Endothelial cell of umbilical vein (primary cell): ENCODE measurements at regions not wholly inside any gene's neighbourhood (a gene's known extent, or its start where the extent isn't known, plus 50 kb on each side); places are given as distances from the start of the nearest gene placed in this dataset.

ENCODE experiments used
- BruUV-seq: library from RNA; stranded (reverse); fragments of 400-500 nt; replicated peaks from 2 replicates; lab custom pipeline; 2021; lab: Mats Ljungman, UMichigan
- CTCF ChIA-PET: fragments of 300-600, 350-600 bp; sonication (Branson Sonifier 250); formaldehyde crosslinking; loops from one replicate; lab custom pipeline; 2021; ENCODE audit warnings: antibody characterized with exemption, inconsistent platforms; lab: Charles Lee
- POLR2A ChIA-PET: fragments of 300-600, 350-600 bp; sonication (Branson Sonifier 250); formaldehyde crosslinking; loops from one replicate; lab custom pipeline; 2021; ENCODE audit warnings: antibody characterized with exemption, inconsistent platforms; lab: Charles Lee
- DNase-seq: peaks from one replicate; pipeline ENCODE4 v3.0.0-alpha.2; 2011; ENCODE audit warnings: low read depth, low spot score
- FAIRE-seq: peaks from 2 replicates; lab custom pipeline; 2011; peaks lifted over from hg19 to GRCh38; lab: Jason Lieb, UNC
- H2AFZ ChIP-seq: 2 replicates; pipeline ENCODE4 v1.6.0; 2012; ENCODE audit warnings: low read depth, low read length, control low read depth, inconsistent platforms
- H3K27ac ChIP-seq: 2 replicates; pipeline ENCODE4 v1.5.1; 2011; ENCODE audit warnings: low read depth, mild to moderate bottlenecking, control low read depth, low read length, moderate library complexity; ENCODE audit not compliant: insufficient read depth
- H3K27me3 ChIP-seq, 2 experiments: 2 replicates each; pipeline versions ENCODE4 v1.6.0 to v1.6.1; 2011; ENCODE audit warnings: low read length in 2 of 2, mixed read lengths in 1 of 2; ENCODE audit not compliant: control insufficient read depth in 2 of 2, insufficient read depth in 2 of 2
- H3K36me3 ChIP-seq, 2 experiments: 2 replicates in 1 of 2; 3 replicates in 1 of 2; pipeline ENCODE4 v1.5.1; 2011; ENCODE audit warnings: low read length in 2 of 2, mild to moderate bottlenecking in 1 of 2, moderate library complexity in 1 of 2; ENCODE audit not compliant: control insufficient read depth in 2 of 2, insufficient read depth in 2 of 2; ENCODE audit errors: extremely low read depth in 1 of 2
- H3K4me1 ChIP-seq: 3 replicates; pipeline ENCODE4 v1.5.1; 2011; ENCODE audit warnings: mild to moderate bottlenecking, low read length; ENCODE audit not compliant: control insufficient read depth, insufficient read depth; ENCODE audit errors: extremely low read depth
- H3K4me2 ChIP-seq: 2 replicates; pipeline ENCODE4 v1.6.1; 2011; ENCODE audit warnings: low read length, control low read depth, mixed read lengths; ENCODE audit not compliant: insufficient read depth
- H3K4me3 ChIP-seq, 3 experiments: fragments of 200-600 bp in 1 of 3; sonication (generic), shearing (Covaris generic) in 1 of 3; replicated peaks in 1 of 3; 2 replicates each; pipeline ENCODE4 v1.5.1; 2011 to 2016; ENCODE audit warnings: control low read depth in 3 of 3, low read length in 3 of 3, mild to moderate bottlenecking in 2 of 3, inconsistent platforms in 1 of 3, low read depth in 1 of 3, moderate library complexity in 1 of 3; ENCODE audit not compliant: insufficient read depth in 1 of 3
- H3K79me2 ChIP-seq: 2 replicates; pipeline ENCODE4 v1.6.0; 2012; ENCODE audit warnings: low read length, inconsistent platforms; ENCODE audit not compliant: control insufficient read depth, insufficient read depth
- H3K9ac ChIP-seq: replicated peaks from 2 replicates; pipeline ENCODE3; 2011; ENCODE audit warnings: low read length, control low read depth; ENCODE audit not compliant: insufficient read depth; ENCODE audit errors: extremely low read depth
- H3K9me1 ChIP-seq: replicated peaks from 3 replicates; pipeline ENCODE4 v1.6.0; 2011; ENCODE audit warnings: mild to moderate bottlenecking, low read length; ENCODE audit not compliant: control insufficient read depth, insufficient read depth; ENCODE audit errors: extremely low read depth
- H3K9me3 ChIP-seq: replicated peaks from 2 replicates; pipeline ENCODE4 v1.5.1; 2012; ENCODE audit warnings: low read length, inconsistent platforms; ENCODE audit not compliant: control insufficient read depth, insufficient read depth
- H4K20me1 ChIP-seq: replicated peaks from 2 replicates; pipeline ENCODE3; 2011; ENCODE audit warnings: mild to moderate bottlenecking, low read length; ENCODE audit not compliant: control insufficient read depth, insufficient read depth; ENCODE audit errors: extremely low read depth
- CTCF ChIP-seq, 2 donors: IDR thresholded peaks; 1 replicate in 1 of 2; 2 replicates in 1 of 2; pipeline ENCODE4 v1.5.1; 2011; ENCODE audit warnings: low read length in 2 of 2, mild to moderate bottlenecking in 2 of 2, moderate library complexity in 2 of 2, control low read depth in 1 of 2, inconsistent platforms in 1 of 2, low read depth in 1 of 2; ENCODE audit not compliant: insufficient read depth in 1 of 2; ENCODE audit errors: extremely low read depth in 1 of 2
- EZH2 ChIP-seq: IDR thresholded peaks from 2 replicates; pipeline ENCODE4 v1.6.1; 2012; ENCODE audit warnings: borderline replicate concordance, low read depth, mild to moderate bottlenecking, moderate library complexity, low read length, inconsistent platforms; ENCODE audit not compliant: severe bottlenecking
- FOS ChIP-seq: IDR thresholded peaks from 2 replicates; pipeline ENCODE4 v1.6.1; 2011; ENCODE audit warnings: mild to moderate bottlenecking, low read length, moderate library complexity, borderline replicate concordance; ENCODE audit not compliant: insufficient read depth
- GATA2 ChIP-seq: IDR thresholded peaks from 2 replicates; pipeline ENCODE4 v1.7.0; 2011; ENCODE audit warnings: low read depth, mild to moderate bottlenecking, moderate library complexity, mixed read lengths, low read length; ENCODE audit not compliant: insufficient read length, insufficient read depth
- JUN ChIP-seq: IDR thresholded peaks from 2 replicates; pipeline ENCODE4 v1.6.1; 2011; ENCODE audit warnings: borderline replicate concordance, low read depth; ENCODE audit not compliant: insufficient read length, insufficient read depth
- MYC ChIP-seq: IDR thresholded peaks from one replicate; pipeline ENCODE4 v1.6.1; 2011; ENCODE audit warnings: mild to moderate bottlenecking, low read depth, low read length
- POLR2A ChIP-seq: IDR thresholded peaks from 2 replicates; pipeline ENCODE4 v1.6.1; 2012; ENCODE audit warnings: low read depth, mild to moderate bottlenecking, control low read depth, low read length
- POLR2AphosphoS5 ChIP-seq: IDR thresholded peaks from 2 replicates; pipeline ENCODE4 v1.6.1; 2012; ENCODE audit warnings: low read depth, mild to moderate bottlenecking, control low read depth, low read length, moderate library complexity; ENCODE audit not compliant: insufficient read depth
- dilution Hi-C: fragments of 300-500 bp; cut with MboI; formaldehyde crosslinking; loops from one replicate; pipeline ENCODE4 v1.15.0; 2019; ENCODE audit warnings: low sequenced_read_pairs; ENCODE audit not compliant: extremely low pct_ligation_motif_present
- intact Hi-C: fragments of 100-400 bp; cut with micrococcal nuclease; formaldehyde crosslinking; loops from one replicate; pipeline ENCODE4 v1.10.0; 2022
- TF ChIP-seq, protein P1 (sequence below): IDR thresholded peaks from 2 replicates; pipeline ENCODE4 v1.6.1; 2011; ENCODE audit not compliant: insufficient read depth, insufficient read length

- no peak for FAIRE-seq
- H3K9me1 ChIP-seq: no peaks in the 10 kb centered on the region
- no peaks in the 10 kb centered on the region for H3K79me2 ChIP-seq
- no TSS peak for BruUV-seq
- POLR2A ChIA-PET: no interaction called here
- H3K27me3 ChIP-seq: no peaks in the 10 kb centered on the region
- no peaks in the 10 kb centered on the region for H3K9me3 ChIP-seq
- H3K4me2 ChIP-seq: no peak overlapping the region
- H2AFZ ChIP-seq: no peak overlapping the region
- H3K36me3 ChIP-seq: no peaks in the 10 kb centered on the region
- TF ChIP-seq POLR2AphosphoS5 (no peak), CTCF (IDR thresholded peaks at IDR 0.05; ENCODE audit: extremely low read depth in 1 of 2, insufficient read depth in 1 of 2, low read depth in 1 of 2, low read length in 2 of 2) (no peak), GATA2 (no peak), MYC (no peak), POLR2A (no peak), EZH2 (no peak), FOS (no peak), JUN (no peak)
- TF ChIP-seq, protein P1, sequence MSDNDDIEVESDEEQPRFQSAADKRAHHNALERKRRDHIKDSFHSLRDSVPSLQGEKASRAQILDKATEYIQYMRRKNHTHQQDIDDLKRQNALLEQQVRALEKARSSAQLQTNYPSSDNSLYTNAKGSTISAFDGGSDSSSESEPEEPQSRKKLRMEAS: no peak
- no peak overlapping the region for H3K27ac ChIP-seq
- no peaks in the 10 kb centered on the region for H3K4me1 ChIP-seq
- no peak overlapping the region for H3K4me3 ChIP-seq
- dilution Hi-C loops (no loop called here), intact Hi-C loops (no loop called here)
- H3K9ac ChIP-seq: no peak overlapping the region
- no peaks in the 10 kb centered on the region for H4K20me1 ChIP-seq
- CTCF ChIA-PET: no interaction called here
- no peak for DNase-seq
These were observed 630.7 kb upstream of the GRM3 start for GRCh38 chr7:86012971-86013370.
